MCF 10A (cell line): ENCODE measurements at regions not wholly inside any gene's neighbourhood (a gene's known extent, or its start where the extent isn't known, plus 50 kb on each side); places are given as distances from the start of the nearest gene placed in this dataset.

Experiments
- BruUV-seq: library from RNA; stranded (reverse); fragments of 400-500 nt; replicated peaks from 2 replicates; lab custom pipeline; 2021; lab: Mats Ljungman, UMichigan
- CTCF ChIA-PET: fragments of 300-600 bp; sonication (Branson Sonifier 250); formaldehyde crosslinking; extraction: SDS; loops from one replicate; lab custom pipeline; 2021; ENCODE audit warnings: antibody characterized with exemption, inconsistent platforms; lab: Yijun Ruan, JAX
- POLR2A ChIA-PET: fragments of 300-600, 350-650 bp; sonication (Branson Sonifier 250); formaldehyde crosslinking; extraction: SDS; loops from one replicate; lab custom pipeline; 2020; ENCODE audit warnings: antibody characterized with exemption, inconsistent platforms; lab: Yijun Ruan, JAX
- DNase-seq: peaks from one replicate; pipeline ENCODE4 v3.0.0-alpha.2; 2018; ENCODE audit not compliant: unreplicated experiment
- H3K27ac Mint-ChIP-seq: one replicate; pipeline ENCODE4 v1.8.0; 2022; ENCODE audit warnings: mild to moderate bottlenecking, low read depth, mixed read lengths; ENCODE audit not compliant: unreplicated experiment
- H3K27me3 Mint-ChIP-seq: one replicate; pipeline ENCODE4 v1.8.0; 2022; ENCODE audit warnings: mixed read lengths; ENCODE audit not compliant: insufficient read depth, unreplicated experiment
- H3K36me3 Mint-ChIP-seq: one replicate; pipeline ENCODE4 v1.8.0; 2022; ENCODE audit warnings: mild to moderate bottlenecking, moderate library complexity, mixed read lengths; ENCODE audit not compliant: insufficient read depth, unreplicated experiment
- H3K4me1 Mint-ChIP-seq: one replicate; pipeline ENCODE4 v1.8.0; 2022; ENCODE audit warnings: mixed read lengths; ENCODE audit not compliant: insufficient read depth, unreplicated experiment
- H3K4me3 Mint-ChIP-seq: one replicate; pipeline ENCODE4 v1.8.0; 2022; ENCODE audit warnings: mild to moderate bottlenecking, moderate library complexity, mixed read lengths; ENCODE audit not compliant: unreplicated experiment
- H3K9me3 Mint-ChIP-seq: one replicate; pipeline ENCODE4 v1.8.0; 2022; ENCODE audit warnings: mixed read lengths; ENCODE audit not compliant: unreplicated experiment
- intact Hi-C: fragments of 100-400 bp; cut with micrococcal nuclease; formaldehyde crosslinking; loops from 2 replicates; pipeline ENCODE4 v1.14.1; 2022
- TF ChIP-seq, protein P1 (sequence below): fragments of 200-600 bp; IDR thresholded peaks from one replicate; pipeline ENCODE4 v1.8.0; 2022; ENCODE audit warnings: antibody characterized with exemption, mild to moderate bottlenecking; ENCODE audit not compliant: unreplicated experiment

DNA sequence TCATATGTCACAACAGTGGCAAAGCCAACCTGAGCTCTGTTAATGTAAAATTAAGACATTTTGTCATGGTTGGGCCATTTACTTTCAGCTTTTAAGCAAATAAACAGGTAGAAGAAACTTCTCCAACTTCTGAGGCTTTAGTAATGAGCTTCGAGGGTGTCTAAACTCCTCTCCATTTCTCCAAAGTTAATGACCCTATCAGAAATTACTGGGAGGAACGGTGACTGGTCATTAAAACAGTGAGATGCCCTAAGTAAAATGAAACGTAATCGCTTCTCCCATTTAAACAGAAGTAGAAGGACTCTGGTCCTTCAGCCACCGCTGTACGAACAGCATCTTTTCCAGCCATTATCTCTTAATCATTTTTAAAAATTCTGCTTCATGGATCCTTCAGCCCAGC is 986.9 kb upstream of the MANEA start:
- Mint-ChIP-seq H3K27ac (no peak overlapping the region), H3K9me3 (no peaks in the 10 kb centered on the region), H3K36me3 (no peaks in the 10 kb centered on the region), H3K4me1 (no peaks in the 10 kb centered on the region), H3K4me3 (no peak overlapping the region), H3K27me3 (peaks cover 67% of the 10 kb centered on the region)
- TF ChIP-seq, protein P1, sequence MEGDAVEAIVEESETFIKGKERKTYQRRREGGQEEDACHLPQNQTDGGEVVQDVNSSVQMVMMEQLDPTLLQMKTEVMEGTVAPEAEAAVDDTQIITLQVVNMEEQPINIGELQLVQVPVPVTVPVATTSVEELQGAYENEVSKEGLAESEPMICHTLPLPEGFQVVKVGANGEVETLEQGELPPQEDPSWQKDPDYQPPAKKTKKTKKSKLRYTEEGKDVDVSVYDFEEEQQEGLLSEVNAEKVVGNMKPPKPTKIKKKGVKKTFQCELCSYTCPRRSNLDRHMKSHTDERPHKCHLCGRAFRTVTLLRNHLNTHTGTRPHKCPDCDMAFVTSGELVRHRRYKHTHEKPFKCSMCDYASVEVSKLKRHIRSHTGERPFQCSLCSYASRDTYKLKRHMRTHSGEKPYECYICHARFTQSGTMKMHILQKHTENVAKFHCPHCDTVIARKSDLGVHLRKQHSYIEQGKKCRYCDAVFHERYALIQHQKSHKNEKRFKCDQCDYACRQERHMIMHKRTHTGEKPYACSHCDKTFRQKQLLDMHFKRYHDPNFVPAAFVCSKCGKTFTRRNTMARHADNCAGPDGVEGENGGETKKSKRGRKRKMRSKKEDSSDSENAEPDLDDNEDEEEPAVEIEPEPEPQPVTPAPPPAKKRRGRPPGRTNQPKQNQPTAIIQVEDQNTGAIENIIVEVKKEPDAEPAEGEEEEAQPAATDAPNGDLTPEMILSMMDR: no peak
- intact Hi-C loops: no loop called here
- CTCF ChIA-PET: no interaction called here
- no peak for DNase-seq
- POLR2A ChIA-PET: no interaction called here
- BruUV-seq: no TSS peak

DNA sequence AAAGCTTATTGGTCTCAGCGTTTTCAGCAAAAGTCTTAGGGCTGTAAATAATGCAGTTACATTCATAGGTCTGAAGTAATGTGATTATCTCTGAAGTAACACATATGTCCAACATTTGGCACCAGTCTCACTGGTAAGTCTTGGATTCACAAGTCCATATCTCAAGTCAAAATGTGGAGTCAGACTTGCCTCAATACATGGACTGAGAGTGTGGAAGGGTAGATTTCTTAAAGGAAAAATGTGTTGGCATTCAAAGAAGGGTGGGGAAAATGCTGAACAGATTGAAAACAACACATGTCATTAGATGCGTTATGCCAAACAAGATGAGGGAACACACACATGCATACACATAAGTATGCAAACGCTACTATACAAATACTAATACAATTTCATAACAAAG is 989.0 kb upstream of the MANEA start:
- H3K4me3 Mint-ChIP-seq: no peak overlapping the region
- H3K36me3 Mint-ChIP-seq: no peaks in the 10 kb centered on the region
- intact Hi-C loops: no loop called here
- H3K4me1 Mint-ChIP-seq: no peaks in the 10 kb centered on the region
- no peaks in the 10 kb centered on the region for H3K9me3 Mint-ChIP-seq
- TF ChIP-seq, protein P1: no peak
- ChIA-PET CTCF (no interaction called here), POLR2A (no interaction called here)
- BruUV-seq: no TSS peak
- peaks cover 60% of the 10 kb centered on the region for H3K27me3 Mint-ChIP-seq
- no peak for DNase-seq
- H3K27ac Mint-ChIP-seq: no peak overlapping the region

DNA sequence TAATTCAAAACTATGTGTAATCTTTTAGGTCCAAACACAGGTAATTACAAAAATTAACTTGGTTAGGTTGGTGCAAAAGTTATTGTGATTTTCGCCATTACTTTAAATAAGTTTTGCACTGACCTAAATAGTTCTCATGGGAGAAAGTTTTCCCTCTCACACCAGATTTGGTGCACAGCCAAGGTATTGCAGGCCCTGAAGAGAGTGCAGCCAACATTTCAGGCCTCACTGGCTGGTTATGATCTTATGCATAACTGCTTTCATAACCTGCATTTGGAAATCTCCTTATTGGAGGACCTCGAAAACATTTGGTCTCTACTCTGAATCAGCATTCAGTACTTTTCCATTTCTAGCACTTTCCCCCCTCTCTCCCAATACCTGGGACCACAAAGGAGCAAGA is 993.1 kb upstream of the MANEA start:
- TF ChIP-seq, protein P1: no peak
- no peak overlapping the region for H3K27ac Mint-ChIP-seq
- ChIA-PET CTCF (no interaction called here), POLR2A (no interaction called here)
- DNase-seq: no peak
- BruUV-seq: no TSS peak
- no peaks in the 10 kb centered on the region for H3K4me1 Mint-ChIP-seq
- H3K4me3 Mint-ChIP-seq: no peak overlapping the region
- no peaks in the 10 kb centered on the region for H3K36me3 Mint-ChIP-seq
- H3K9me3 Mint-ChIP-seq: no peaks in the 10 kb centered on the region
- intact Hi-C loops: no loop called here
- peaks cover 34% of the 10 kb centered on the region for H3K27me3 Mint-ChIP-seq

DNA sequence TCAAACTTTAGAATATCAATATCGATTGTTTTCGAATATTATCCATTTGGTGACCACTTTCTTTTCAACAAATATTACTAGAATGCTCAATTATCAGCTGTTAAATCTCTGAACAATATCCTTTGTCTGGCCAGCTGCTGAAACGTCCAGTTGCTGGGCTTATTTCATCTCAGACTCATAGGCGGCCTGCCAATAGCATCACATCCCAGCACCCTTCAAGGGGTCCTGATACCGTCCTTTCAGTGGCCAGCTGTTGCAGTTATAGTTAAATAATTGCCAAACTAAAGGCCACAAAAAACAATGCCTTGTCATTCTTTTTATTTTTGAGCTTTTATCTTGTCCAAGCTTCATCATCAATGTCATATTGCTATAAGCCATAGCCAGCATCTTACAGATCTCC is 1006.8 kb upstream of the MANEA start:
- intact Hi-C loops: no loop called here
- no peak for DNase-seq
- H3K36me3 Mint-ChIP-seq: no peaks in the 10 kb centered on the region
- H3K4me3 Mint-ChIP-seq: no peak overlapping the region
- H3K9me3 Mint-ChIP-seq: no peaks in the 10 kb centered on the region
- no peaks in the 10 kb centered on the region for H3K4me1 Mint-ChIP-seq
- peaks cover 48% of the 10 kb centered on the region for H3K27me3 Mint-ChIP-seq
- TF ChIP-seq, protein P1: no peak
- no TSS peak for BruUV-seq
- CTCF ChIA-PET: no interaction called here
- H3K27ac Mint-ChIP-seq: no peak overlapping the region
- POLR2A ChIA-PET: interaction anchor here (0.6 kb wide), 1 partner anchor 24 kb away, joined by 3 read pairs; no protein-coding TSS in a partner anchor
